ENCODE measurements at regions not wholly inside any gene's neighbourhood (a gene's known extent, or its start where the extent isn't known, plus 50 kb on each side); places are given as distances from the start of the nearest gene placed in this dataset.
A peak's percentile ranks its signal among the peaks of the same experiment; 100 is the strongest.
"Not testable (repeated sequence)": the region's sequence is repeated elsewhere in the genome, so short reads cannot be mapped to it uniquely, and the experiment has no call there.

- peak; percentile 89 for FAIRE-seq
- H3K27me3 ChIP-seq (ENCODE audit: control insufficient read depth, insufficient read depth, low read length); H3K36me3 ChIP-seq (ENCODE audit: control insufficient read depth, insufficient read depth, low read length); H3K4me3 ChIP-seq (ENCODE audit: low read depth, low read length): not testable (repeated sequence)
- peak; percentile 6 for DNase-seq (ENCODE audit: low read depth)
Observed at GRCh38 chr4:49510238-49510637, 524.2 kb downstream of the CWH43 start.

GRCh38 chr4:49511353-49511752 is 525.3 kb downstream of the CWH43 start:
- FAIRE-seq; H3K36me3 ChIP-seq (ENCODE audit: control insufficient read depth, insufficient read depth, low read length); H3K4me3 ChIP-seq (ENCODE audit: low read depth, low read length); H3K27me3 ChIP-seq (ENCODE audit: control insufficient read depth, insufficient read depth, low read length): not testable (repeated sequence)
- peak; percentile 4 for DNase-seq (ENCODE audit: low read depth)

GRCh38 chr4:49511881-49512491 is 525.9 kb downstream of the CWH43 start:
- H3K27me3 ChIP-seq (ENCODE audit: control insufficient read depth, insufficient read depth, low read length); H3K4me3 ChIP-seq (ENCODE audit: low read depth, low read length); H3K36me3 ChIP-seq (ENCODE audit: control insufficient read depth, insufficient read depth, low read length); FAIRE-seq: not testable (repeated sequence)
- DNase-seq (ENCODE audit: low read depth) = peak; percentile 13

GRCh38 chr4:49512641-49513545 is 526.8 kb downstream of the CWH43 start:
- not testable (repeated sequence) for DNase-seq (ENCODE audit: low read depth); FAIRE-seq; H3K36me3 ChIP-seq (ENCODE audit: control insufficient read depth, insufficient read depth, low read length); H3K4me3 ChIP-seq (ENCODE audit: low read depth, low read length); H3K27me3 ChIP-seq (ENCODE audit: control insufficient read depth, insufficient read depth, low read length)

GRCh38 chr4:49513546-49514115 is 527.6 kb downstream of the CWH43 start:
- not testable (repeated sequence) for H3K4me3 ChIP-seq (ENCODE audit: low read depth, low read length); H3K36me3 ChIP-seq (ENCODE audit: control insufficient read depth, insufficient read depth, low read length); DNase-seq (ENCODE audit: low read depth); H3K27me3 ChIP-seq (ENCODE audit: control insufficient read depth, insufficient read depth, low read length); FAIRE-seq

- DNase-seq (ENCODE audit: low read depth) = not testable (repeated sequence)
Observed at GRCh38 chr4:49514171-49514699, 528.2 kb downstream of the CWH43 start.

GRCh38 chr4:49514841-49515240 is 528.8 kb downstream of the CWH43 start:
- not testable (repeated sequence) for FAIRE-seq

More at GRCh38 chr4:49514171-49514699, 528.2 kb downstream of the CWH43 start:
- not testable (repeated sequence) for H3K4me3 ChIP-seq (ENCODE audit: low read depth, low read length); H3K27me3 ChIP-seq (ENCODE audit: control insufficient read depth, insufficient read depth, low read length); H3K36me3 ChIP-seq (ENCODE audit: control insufficient read depth, insufficient read depth, low read length); FAIRE-seq

GRCh38 chr4:49515241-49515640 is 529.2 kb downstream of the CWH43 start:
- H3K4me3 ChIP-seq (ENCODE audit: low read depth, low read length); FAIRE-seq; H3K36me3 ChIP-seq (ENCODE audit: control insufficient read depth, insufficient read depth, low read length); DNase-seq (ENCODE audit: low read depth); H3K27me3 ChIP-seq (ENCODE audit: control insufficient read depth, insufficient read depth, low read length): not testable (repeated sequence)

More at GRCh38 chr4:49514841-49515240, 528.8 kb downstream of the CWH43 start:
- H3K4me3 ChIP-seq (ENCODE audit: low read depth, low read length); H3K36me3 ChIP-seq (ENCODE audit: control insufficient read depth, insufficient read depth, low read length); DNase-seq (ENCODE audit: low read depth); H3K27me3 ChIP-seq (ENCODE audit: control insufficient read depth, insufficient read depth, low read length): not testable (repeated sequence)

- not testable (repeated sequence) for H3K36me3 ChIP-seq (ENCODE audit: control insufficient read depth, insufficient read depth, low read length); H3K27me3 ChIP-seq (ENCODE audit: control insufficient read depth, insufficient read depth, low read length); H3K4me3 ChIP-seq (ENCODE audit: low read depth, low read length); DNase-seq (ENCODE audit: low read depth); FAIRE-seq
Observed at GRCh38 chr4:49516096-49516495, 530.0 kb downstream of the CWH43 start.

- FAIRE-seq (no peak), DNase-seq (ENCODE audit: low read depth) (no peak)
- no peak for TF ChIP-seq CTCF (IDR thresholded peaks at IDR 0.05; ENCODE audit: insufficient read depth, low read length, severe bottlenecking)
Observed at GRCh38 chr4:49516796-49517195, 530.7 kb downstream of the CWH43 start.

GRCh38 chr4:49517485-49518205 is 531.6 kb downstream of the CWH43 start:
- DNase-seq (ENCODE audit: low read depth); FAIRE-seq: not testable (repeated sequence)

More at GRCh38 chr4:49516796-49517195, 530.7 kb downstream of the CWH43 start:
- H3K36me3 ChIP-seq (ENCODE audit: control insufficient read depth, insufficient read depth, low read length) = no peaks in the 10 kb centered on the region
- H3K27me3 ChIP-seq (ENCODE audit: control insufficient read depth, insufficient read depth, low read length) = no peaks in the 10 kb centered on the region
- no peak overlapping the region for H3K4me3 ChIP-seq (ENCODE audit: low read depth, low read length)

GRCh38 chr4:49519150-49520035 is 533.3 kb downstream of the CWH43 start:
- not testable (repeated sequence) for H3K27me3 ChIP-seq (ENCODE audit: control insufficient read depth, insufficient read depth, low read length); FAIRE-seq; H3K36me3 ChIP-seq (ENCODE audit: control insufficient read depth, insufficient read depth, low read length); H3K4me3 ChIP-seq (ENCODE audit: low read depth, low read length); DNase-seq (ENCODE audit: low read depth)

More at GRCh38 chr4:49517485-49518205, 531.6 kb downstream of the CWH43 start:
- not testable (repeated sequence) for H3K36me3 ChIP-seq (ENCODE audit: control insufficient read depth, insufficient read depth, low read length); H3K27me3 ChIP-seq (ENCODE audit: control insufficient read depth, insufficient read depth, low read length); H3K4me3 ChIP-seq (ENCODE audit: low read depth, low read length)

Measured in bronchial epithelial cell (primary cell).